A549 (cell line): ENCODE measurements at regions not wholly inside any gene's neighbourhood (a gene's known extent, or its start where the extent isn't known, plus 50 kb on each side); places are given as distances from the start of the nearest gene placed in this dataset.

Experiments used
- ATAC-seq, 2 experiments: fragments of 200-7000 bp in 1 of 2; fragments of >200 bp in 1 of 2; cut with Nextera tagmentation in 1 of 2; cut with Tn5 transposase in 1 of 2; 3 replicates each; pipeline versions ENCODE4 v1.8.0 to v1.9.1; 2018 to 2020; ENCODE audit warnings: mild to moderate bottlenecking in 1 of 2, moderate library complexity in 1 of 2
- CTCF ChIA-PET: fragments of 300-600 bp; sonication (Branson Sonifier 250); formaldehyde crosslinking; extraction: SDS; loops from one replicate; lab custom pipeline; 2021; ENCODE audit warnings: antibody characterized with exemption, inconsistent platforms; lab: Yijun Ruan, JAX
- POLR2A ChIA-PET: fragments of 350-600 bp; formaldehyde crosslinking; extraction: SDS; loops from one replicate; lab custom pipeline; 2021; ENCODE audit warnings: antibody characterized with exemption, inconsistent platforms; lab: Yijun Ruan, JAX
- DNase-seq, 2 experiments: peaks; one replicate each; pipeline versions ENCODE4 v3.0.0 to v3.0.0-alpha.2; 2011 to 2016; ENCODE audit warnings: low read depth in 1 of 2, low spot score in 1 of 2
- FAIRE-seq: peaks from 2 replicates; lab custom pipeline; 2011; peaks lifted over from hg19 to GRCh38; lab: Jason Lieb, UNC
- H3K27ac ChIP-seq, 2 experiments: fragments of >200 bp; sonication (Bioruptor Twin); formaldehyde crosslinking; 3 replicates each; pipeline ENCODE4 v1.5.1; 2016 to 2017
- H3K4me1 ChIP-seq: fragments of >200 bp; sonication (Bioruptor Twin); formaldehyde crosslinking; 3 replicates; pipeline ENCODE4 v1.6.1; 2016
- H3K4me2 ChIP-seq: fragments of >200 bp; sonication (Bioruptor Twin); formaldehyde crosslinking; 3 replicates; pipeline ENCODE4 v1.6.1; 2016
- H3K4me3 ChIP-seq: fragments of >200 bp; sonication (Bioruptor Twin); formaldehyde crosslinking; 3 replicates; pipeline ENCODE4 v1.5.1; 2016
- H3K9me3 ChIP-seq: fragments of >200 bp; sonication (Bioruptor Twin); formaldehyde crosslinking; 3 replicates; pipeline ENCODE4 v1.6.1; 2016
- E2F6 ChIP-seq: IDR thresholded peaks from 2 replicates; pipeline ENCODE4 v1.6.1; 2012; ENCODE audit warnings: low read depth, borderline replicate concordance
- EP300 ChIP-seq, 2 experiments: fragments of >200 bp; sonication (Bioruptor Twin); formaldehyde crosslinking; IDR thresholded peaks; 2 replicates in 1 of 2; 3 replicates in 1 of 2; pipeline ENCODE4 v1.6.1; 2016 to 2017
- FOXS1 ChIP-seq: fragments of 250-450 bp; sonication (Bioruptor Pico); IDR thresholded peaks from 2 replicates; pipeline ENCODE4 v1.5.0; 2020; ENCODE audit warnings: mild to moderate bottlenecking, moderate library complexity
- HES2 ChIP-seq: fragments of >200 bp; sonication (Bioruptor Twin); formaldehyde crosslinking; IDR thresholded peaks from 2 replicates; pipeline ENCODE4 v1.6.1; 2016
- HEYL ChIP-seq: fragments of 250-450 bp; sonication (Bioruptor Pico); IDR thresholded peaks from 2 replicates; pipeline ENCODE4 v1.8.0; 2021; ENCODE audit warnings: mild to moderate bottlenecking, moderate library complexity
- HOXA7 ChIP-seq: fragments of 250-450 bp; sonication (Bioruptor Pico); IDR thresholded peaks from 2 replicates; pipeline ENCODE4 v1.5.0; 2020; ENCODE audit warnings: mild to moderate bottlenecking, moderate library complexity
- JUNB ChIP-seq: fragments of >200 bp; sonication (Bioruptor Twin); formaldehyde crosslinking; IDR thresholded peaks from 2 replicates; pipeline ENCODE4 v1.6.1; 2016
- MAFK ChIP-seq: fragments of 450-650 bp; IDR thresholded peaks from 2 replicates; pipeline ENCODE4 v1.6.1; 2014; ENCODE audit not compliant: partially characterized antibody
- MAZ ChIP-seq: fragments of 150-350 bp; IDR thresholded peaks from 2 replicates; pipeline ENCODE4 v1.6.1; 2014; ENCODE audit warnings: antibody characterized with exemption, low read depth, low read length, borderline replicate concordance
- NFE2L2 ChIP-seq: fragments of 150-350 bp; conservative IDR thresholded peaks from 2 replicates; pipeline ENCODE4 v1.6.1; 2014; ENCODE audit warnings: low read length
- NPAS2 ChIP-seq: fragments of 250-450 bp; sonication (Bioruptor Pico); IDR thresholded peaks from 2 replicates; pipeline ENCODE4 v1.8.0; 2022; ENCODE audit warnings: mild to moderate bottlenecking, moderate library complexity, borderline replicate concordance
- POLR2AphosphoS2 ChIP-seq: conservative IDR thresholded peaks from 2 replicates; pipeline ENCODE4 v1.6.1; 2012; ENCODE audit warnings: low read length, improper control_type of control experiment, inconsistent platforms
- RFX5 ChIP-seq: fragments of 450-650 bp; IDR thresholded peaks from 2 replicates; pipeline ENCODE4 v1.7.1; 2014; ENCODE audit warnings: antibody characterized with exemption, mild to moderate bottlenecking, moderate library complexity
- TP53 ChIP-seq: fragments of 250-450 bp; sonication (Bioruptor Pico); IDR thresholded peaks from 2 replicates; pipeline ENCODE4 v1.5.0; 2021; ENCODE audit warnings: mild to moderate bottlenecking, moderate library complexity
- ZFP36 ChIP-seq: fragments of 450-650 bp; IDR thresholded peaks from 2 replicates; pipeline ENCODE4 v1.6.1; 2014; ENCODE audit warnings: borderline replicate concordance; ENCODE audit not compliant: partially characterized antibody
- ZSCAN20 ChIP-seq: fragments of 250-450 bp; sonication (Bioruptor Pico); IDR thresholded peaks from 2 replicates; pipeline ENCODE4 v1.8.0; 2022; ENCODE audit warnings: mild to moderate bottlenecking, moderate library complexity
- WGBS: methylation state at CpG from one replicate; pipeline ENCODE4 v1.1.6; 2017; ENCODE audit errors: missing lambda C conversion rate; 5-methylcytosine and 5-hydroxymethylcytosine counted together
- TF ChIP-seq, protein P1 (sequence below): fragments of 450-650 bp; IDR thresholded peaks from 2 replicates; pipeline ENCODE4 v1.6.1; 2014; ENCODE audit warnings: antibody characterized with exemption
- TF ChIP-seq, protein P2 (sequence below): IDR thresholded peaks from 2 replicates; pipeline ENCODE4 v1.6.1; 2012
- TF ChIP-seq, protein P3 (sequence below): fragments of 200-600 bp; sonication (generic); IDR thresholded peaks from 2 replicates; pipeline ENCODE4 v1.6.1; 2016; ENCODE audit warnings: antibody characterized with exemption, mild to moderate bottlenecking, moderate library complexity

DNA sequence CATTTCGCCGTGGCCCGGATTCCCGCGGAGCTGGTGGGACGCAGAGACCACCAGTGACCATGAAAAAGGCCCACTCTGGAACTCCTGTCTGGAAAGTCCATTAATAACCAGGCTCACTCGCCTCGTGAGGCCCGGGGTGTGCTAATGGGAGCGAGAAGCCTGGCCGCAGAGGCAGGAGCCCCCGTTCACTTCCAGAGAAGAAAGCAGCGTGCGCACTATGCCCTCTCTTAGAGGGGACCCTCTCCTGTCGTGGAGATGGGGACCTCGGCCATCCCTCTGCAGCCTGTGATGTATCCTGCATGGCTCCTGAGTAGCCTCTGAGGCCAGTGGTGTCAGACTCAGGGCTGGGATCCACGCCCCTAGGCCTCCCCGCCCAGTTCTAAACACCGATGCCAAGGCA, 134.1 kb upstream of the VRK1 start:
- no peak overlapping the region for H3K4me3 ChIP-seq
- FAIRE-seq, result no peak

DNA sequence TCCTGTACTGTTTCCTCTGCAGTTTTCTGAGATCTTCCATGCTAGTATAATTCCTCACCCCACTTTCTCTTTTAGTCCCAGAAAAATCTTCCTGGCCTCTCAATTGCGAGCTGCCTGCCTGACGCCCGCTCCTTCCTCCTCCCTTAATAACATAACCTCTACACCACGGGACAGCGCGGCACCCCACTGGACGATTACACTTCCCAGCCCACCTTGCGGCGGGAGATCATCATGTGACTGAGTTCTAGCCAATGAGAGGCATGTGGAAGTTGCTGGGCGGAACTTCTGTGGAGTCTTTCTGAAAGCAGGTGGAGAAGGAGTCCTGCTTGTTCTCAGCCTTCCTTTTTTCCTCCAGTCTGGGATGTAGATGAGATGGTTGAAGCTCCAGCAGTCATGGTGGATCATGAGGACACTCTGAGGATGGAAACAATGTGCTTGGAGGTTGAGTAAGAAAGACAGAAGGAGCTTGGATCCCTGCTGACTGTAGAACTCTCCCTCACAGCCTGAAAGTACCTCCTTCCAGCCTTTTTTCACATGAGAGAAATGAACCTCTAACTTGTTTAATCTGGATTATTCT, 133.6 kb upstream of the VRK1 start:
- peak in 1 of 2 experiments; percentile 47; a peak in 2 of 6 replicates for ATAC-seq
- 41% methylated on average over 10 of the region's 10 CpGs for WGBS
- no peak for DNase-seq
- CTCF ChIA-PET, result interaction anchor here (0.6 kb wide), 1 partner anchor 980 kb away, joined by 3 read pairs; no protein-coding TSS in a partner anchor
- TF ChIP-seq, protein P1, sequence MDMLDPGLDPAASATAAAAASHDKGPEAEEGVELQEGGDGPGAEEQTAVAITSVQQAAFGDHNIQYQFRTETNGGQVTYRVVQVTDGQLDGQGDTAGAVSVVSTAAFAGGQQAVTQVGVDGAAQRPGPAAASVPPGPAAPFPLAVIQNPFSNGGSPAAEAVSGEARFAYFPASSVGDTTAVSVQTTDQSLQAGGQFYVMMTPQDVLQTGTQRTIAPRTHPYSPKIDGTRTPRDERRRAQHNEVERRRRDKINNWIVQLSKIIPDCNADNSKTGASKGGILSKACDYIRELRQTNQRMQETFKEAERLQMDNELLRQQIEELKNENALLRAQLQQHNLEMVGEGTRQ, result peak; percentile 43; the same call in 1 of the 2 replicates
- TF ChIP-seq, protein P2, sequence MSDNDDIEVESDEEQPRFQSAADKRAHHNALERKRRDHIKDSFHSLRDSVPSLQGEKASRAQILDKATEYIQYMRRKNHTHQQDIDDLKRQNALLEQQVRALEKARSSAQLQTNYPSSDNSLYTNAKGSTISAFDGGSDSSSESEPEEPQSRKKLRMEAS, result no peak
- TF ChIP-seq, all 56 proteins: peak for 1
- POLR2A ChIA-PET, result no interaction called here
- no peaks in the 10 kb centered on the region for H3K4me1 ChIP-seq
- FAIRE-seq, result no peak
- no peaks in the 10 kb centered on the region for H3K9me3 ChIP-seq
- H3K27ac ChIP-seq, result no peak overlapping the region
- H3K4me2 ChIP-seq, result peak overlapping the region; percentile 19; the same call in 1 of the 3 replicates
- no peak overlapping the region for H3K4me3 ChIP-seq

More for the DNA sequence above, 134.1 kb upstream of the VRK1 start:
- Histone ChIP-seq H3K27ac (no peak overlapping the region), H3K4me1 (no peaks in the 10 kb centered on the region), H3K9me3 (no peaks in the 10 kb centered on the region), H3K4me2 (no peak overlapping the region; the same call in 2 of the 3 replicates)
- 72% methylated on average over 19 of the region's 19 CpGs for WGBS
- DNase-seq, result no peak
- ChIA-PET POLR2A (no interaction called here), CTCF (interaction anchor here (0.6 kb wide), 1 partner anchor 980 kb away, joined by 3 read pairs; no protein-coding TSS in a partner anchor)
- ATAC-seq, result no peak; a peak in 1 of 6 replicates
- TF ChIP-seq TP53 (CRISPR knock-in tag), result no peak
- TF ChIP-seq ZSCAN20, result no peak
- TF ChIP-seq E2F6, result no peak
- TF ChIP-seq HES2, result no peak
- TF ChIP-seq EP300 (IDR thresholded peaks at IDR 0.05), result no peak
- no peak for TF ChIP-seq ZFP36
- no peak for TF ChIP-seq HOXA7
- no peak for TF ChIP-seq HEYL (CRISPR knock-in tag)
- TF ChIP-seq, protein P3, sequence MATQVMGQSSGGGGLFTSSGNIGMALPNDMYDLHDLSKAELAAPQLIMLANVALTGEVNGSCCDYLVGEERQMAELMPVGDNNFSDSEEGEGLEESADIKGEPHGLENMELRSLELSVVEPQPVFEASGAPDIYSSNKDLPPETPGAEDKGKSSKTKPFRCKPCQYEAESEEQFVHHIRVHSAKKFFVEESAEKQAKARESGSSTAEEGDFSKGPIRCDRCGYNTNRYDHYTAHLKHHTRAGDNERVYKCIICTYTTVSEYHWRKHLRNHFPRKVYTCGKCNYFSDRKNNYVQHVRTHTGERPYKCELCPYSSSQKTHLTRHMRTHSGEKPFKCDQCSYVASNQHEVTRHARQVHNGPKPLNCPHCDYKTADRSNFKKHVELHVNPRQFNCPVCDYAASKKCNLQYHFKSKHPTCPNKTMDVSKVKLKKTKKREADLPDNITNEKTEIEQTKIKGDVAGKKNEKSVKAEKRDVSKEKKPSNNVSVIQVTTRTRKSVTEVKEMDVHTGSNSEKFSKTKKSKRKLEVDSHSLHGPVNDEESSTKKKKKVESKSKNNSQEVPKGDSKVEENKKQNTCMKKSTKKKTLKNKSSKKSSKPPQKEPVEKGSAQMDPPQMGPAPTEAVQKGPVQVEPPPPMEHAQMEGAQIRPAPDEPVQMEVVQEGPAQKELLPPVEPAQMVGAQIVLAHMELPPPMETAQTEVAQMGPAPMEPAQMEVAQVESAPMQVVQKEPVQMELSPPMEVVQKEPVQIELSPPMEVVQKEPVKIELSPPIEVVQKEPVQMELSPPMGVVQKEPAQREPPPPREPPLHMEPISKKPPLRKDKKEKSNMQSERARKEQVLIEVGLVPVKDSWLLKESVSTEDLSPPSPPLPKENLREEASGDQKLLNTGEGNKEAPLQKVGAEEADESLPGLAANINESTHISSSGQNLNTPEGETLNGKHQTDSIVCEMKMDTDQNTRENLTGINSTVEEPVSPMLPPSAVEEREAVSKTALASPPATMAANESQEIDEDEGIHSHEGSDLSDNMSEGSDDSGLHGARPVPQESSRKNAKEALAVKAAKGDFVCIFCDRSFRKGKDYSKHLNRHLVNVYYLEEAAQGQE, result no peak
- no peak for TF ChIP-seq RFX5
- TF ChIP-seq MAFK, result no peak
- TF ChIP-seq FOXS1 (CRISPR knock-in tag), result no peak
- TF ChIP-seq MAZ, result no peak
- TF ChIP-seq NPAS2, result no peak
- TF ChIP-seq JUNB, result no peak
- TF ChIP-seq POLR2AphosphoS2, result no peak
- no peak for TF ChIP-seq NFE2L2
